Sigmoid colon (tissue), 3 donors: ENCODE measurements at regions not wholly inside any gene's neighbourhood (a gene's known extent, or its start where the extent isn't known, plus 50 kb on each side); places are given as distances from the start of the nearest gene placed in this dataset.

Experiments used
- CTCF ChIP-seq, 4 experiments: fragments of 450-650 bp in 3 of 4; fragments of 200-600 bp in 1 of 4; IDR thresholded peaks; one replicate each; pipeline ENCODE4 v1.5.1; 2016 to 2019; ENCODE audit warnings: antibody characterized with exemption in 4 of 4, mild to moderate bottlenecking in 3 of 4, moderate library complexity in 2 of 4
- POLR2A ChIP-seq, 2 donors: fragments of 450-650 bp; IDR thresholded peaks; one replicate each; pipeline ENCODE4 v1.6.1; 2016; ENCODE audit warnings: antibody characterized with exemption in 2 of 2, mild to moderate bottlenecking in 2 of 2, moderate library complexity in 2 of 2

GRCh38 chr17:71099003-71099714 lies 929.8 kb downstream of the KCNJ2 start:
- TF ChIP-seq CTCF (IDR thresholded peaks at IDR 0.05) (no peak), POLR2A (IDR thresholded peaks at IDR 0.05) (no peak)
